ENCODE measurements at regions not wholly inside any gene's neighbourhood (a gene's known extent, or its start where the extent isn't known, plus 50 kb on each side); places are given as distances from the start of the nearest gene placed in this dataset.
"Not testable (repeated sequence)": the region's sequence is repeated elsewhere in the genome, so short reads cannot be mapped to it uniquely, and the experiment has no call there.

- WGBS, 2 donors = 81 to 85% methylated on average over 1 of the region's 1 CpG
- no peak for TF ChIP-seq POLR2A (IDR thresholded peaks at IDR 0.05)
- TF ChIP-seq EP300 (IDR thresholded peaks at IDR 0.05) = no peak
- TF ChIP-seq POLR2AphosphoS5 (IDR thresholded peaks at IDR 0.05) = no peak
- TF ChIP-seq, protein P1, sequence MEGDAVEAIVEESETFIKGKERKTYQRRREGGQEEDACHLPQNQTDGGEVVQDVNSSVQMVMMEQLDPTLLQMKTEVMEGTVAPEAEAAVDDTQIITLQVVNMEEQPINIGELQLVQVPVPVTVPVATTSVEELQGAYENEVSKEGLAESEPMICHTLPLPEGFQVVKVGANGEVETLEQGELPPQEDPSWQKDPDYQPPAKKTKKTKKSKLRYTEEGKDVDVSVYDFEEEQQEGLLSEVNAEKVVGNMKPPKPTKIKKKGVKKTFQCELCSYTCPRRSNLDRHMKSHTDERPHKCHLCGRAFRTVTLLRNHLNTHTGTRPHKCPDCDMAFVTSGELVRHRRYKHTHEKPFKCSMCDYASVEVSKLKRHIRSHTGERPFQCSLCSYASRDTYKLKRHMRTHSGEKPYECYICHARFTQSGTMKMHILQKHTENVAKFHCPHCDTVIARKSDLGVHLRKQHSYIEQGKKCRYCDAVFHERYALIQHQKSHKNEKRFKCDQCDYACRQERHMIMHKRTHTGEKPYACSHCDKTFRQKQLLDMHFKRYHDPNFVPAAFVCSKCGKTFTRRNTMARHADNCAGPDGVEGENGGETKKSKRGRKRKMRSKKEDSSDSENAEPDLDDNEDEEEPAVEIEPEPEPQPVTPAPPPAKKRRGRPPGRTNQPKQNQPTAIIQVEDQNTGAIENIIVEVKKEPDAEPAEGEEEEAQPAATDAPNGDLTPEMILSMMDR (IDR thresholded peaks at IDR 0.05) = no peak
- H3K27ac ChIP-seq = no peak overlapping the region
Measured at GRCh38 chr3:18211116-18211515, 214.0 kb downstream of the SATB1 start.

GRCh38 chr3:18208856-18209255 lies 216.3 kb downstream of the SATB1 start:
- DNase-seq (no peak), ATAC-seq (ENCODE audit: low FRiP score in 2 of 2) (peak in 1 of 2 donors; percentile 32)
- H3K27me3 ChIP-seq = no peaks in the 10 kb centered on the region
- no peaks in the 10 kb centered on the region for H3K9me3 ChIP-seq
- no peaks in the 10 kb centered on the region for H3K36me3 ChIP-seq
- no peak overlapping the region for H3K4me3 ChIP-seq
- H3K4me1 ChIP-seq = no peaks in the 10 kb centered on the region
- 63 to 73% methylated on average over 3 of the region's 3 CpGs for WGBS, 2 donors
- TF ChIP-seq, protein P1 (IDR thresholded peaks at IDR 0.05) = no peak
- TF ChIP-seq POLR2AphosphoS5 (IDR thresholded peaks at IDR 0.05) = no peak
- TF ChIP-seq EP300 (IDR thresholded peaks at IDR 0.05) = no peak
- no peak for TF ChIP-seq POLR2A (IDR thresholded peaks at IDR 0.05)
- no peak overlapping the region for H3K27ac ChIP-seq

More at GRCh38 chr3:18211116-18211515, 214.0 kb downstream of the SATB1 start:
- Histone ChIP-seq H3K4me1 (no peaks in the 10 kb centered on the region), H3K4me3 (no peak overlapping the region), H3K36me3 (no peaks in the 10 kb centered on the region), H3K9me3 (no peaks in the 10 kb centered on the region), H3K27me3 (no peaks in the 10 kb centered on the region)
- no peak for DNase-seq
- no peak for ATAC-seq (ENCODE audit: low FRiP score in 2 of 2)

- TF ChIP-seq POLR2A (IDR thresholded peaks at IDR 0.05) (no peak), POLR2AphosphoS5 (IDR thresholded peaks at IDR 0.05) (no peak), EP300 (IDR thresholded peaks at IDR 0.05) (no peak)
- TF ChIP-seq, protein P1 (IDR thresholded peaks at IDR 0.05) = no peak
- DNase-seq (no peak), ATAC-seq (ENCODE audit: low FRiP score in 2 of 2) (no peak)
- Histone ChIP-seq H3K27me3 (no peaks in the 10 kb centered on the region), H3K36me3 (no peaks in the 10 kb centered on the region), H3K9me3 (no peaks in the 10 kb centered on the region), H3K4me3 (no peak overlapping the region), H3K27ac (no peak overlapping the region), H3K4me1 (no peaks in the 10 kb centered on the region)
- WGBS, 2 donors = 52 to 62% methylated on average over 2 of the region's 2 CpGs
Measured at GRCh38 chr3:18208091-18208490, 217.0 kb downstream of the SATB1 start.

DNA sequence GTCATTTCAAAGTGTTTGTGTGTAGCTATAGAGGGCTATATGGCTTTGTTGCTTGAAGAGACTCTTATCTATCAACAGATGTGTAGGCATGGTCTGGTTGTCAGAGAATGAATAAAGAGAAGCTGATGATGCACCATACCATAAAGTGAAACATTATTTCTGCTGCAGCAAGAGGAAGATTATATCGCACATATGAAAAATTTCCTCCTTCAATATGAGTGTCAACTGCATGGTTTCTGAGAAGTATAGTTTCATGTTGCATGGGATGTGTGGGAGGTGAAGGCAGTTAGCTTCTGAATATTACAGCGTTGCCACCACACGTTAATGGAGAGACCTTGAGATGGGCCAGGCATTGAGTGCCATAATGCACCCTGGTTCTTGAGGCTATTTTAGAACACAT lies 217.9 kb downstream of the SATB1 start:
- no peak for DNase-seq
- ATAC-seq (ENCODE audit: low FRiP score in 2 of 2) = no peak
- H3K4me3 ChIP-seq = no peak overlapping the region
- TF ChIP-seq POLR2AphosphoS5 (IDR thresholded peaks at IDR 0.05) = no peak
- no peak for TF ChIP-seq EP300 (IDR thresholded peaks at IDR 0.05)
- no peak for TF ChIP-seq POLR2A (IDR thresholded peaks at IDR 0.05)
- H3K27me3 ChIP-seq = no peaks in the 10 kb centered on the region
- no peaks in the 10 kb centered on the region for H3K36me3 ChIP-seq
- WGBS, 2 donors = 84 to 90% methylated on average over 3 of the region's 3 CpGs
- no peaks in the 10 kb centered on the region for H3K9me3 ChIP-seq
- no peaks in the 10 kb centered on the region for H3K4me1 ChIP-seq
- no peak overlapping the region for H3K27ac ChIP-seq

DNA sequence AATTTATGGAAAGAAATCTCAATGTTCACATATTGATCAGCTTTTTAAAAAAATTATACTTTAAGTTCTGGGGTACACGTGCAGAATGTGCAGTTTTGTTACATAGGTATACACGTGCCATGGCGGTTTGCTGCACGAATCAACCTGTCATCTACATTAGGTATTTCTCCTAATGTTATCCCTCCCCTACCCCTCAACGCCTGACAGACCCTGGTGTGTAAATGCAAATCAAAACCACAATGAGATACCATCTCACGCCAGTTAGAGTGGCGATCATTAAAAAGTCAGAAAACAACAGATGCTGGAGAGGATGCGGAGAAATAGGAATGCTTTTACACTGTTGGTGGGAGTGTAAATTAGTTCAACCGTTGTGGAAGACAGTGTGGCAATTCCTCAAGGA lies 219.4 kb downstream of the SATB1 start:
- H3K4me1 ChIP-seq; H3K27me3 ChIP-seq; ATAC-seq (ENCODE audit: low FRiP score in 2 of 2); DNase-seq; H3K4me3 ChIP-seq; H3K9me3 ChIP-seq; H3K27ac ChIP-seq; H3K36me3 ChIP-seq: not testable (repeated sequence)
- WGBS, 2 donors = 90% methylated on average over 9 of the region's 9 CpGs

DNA sequence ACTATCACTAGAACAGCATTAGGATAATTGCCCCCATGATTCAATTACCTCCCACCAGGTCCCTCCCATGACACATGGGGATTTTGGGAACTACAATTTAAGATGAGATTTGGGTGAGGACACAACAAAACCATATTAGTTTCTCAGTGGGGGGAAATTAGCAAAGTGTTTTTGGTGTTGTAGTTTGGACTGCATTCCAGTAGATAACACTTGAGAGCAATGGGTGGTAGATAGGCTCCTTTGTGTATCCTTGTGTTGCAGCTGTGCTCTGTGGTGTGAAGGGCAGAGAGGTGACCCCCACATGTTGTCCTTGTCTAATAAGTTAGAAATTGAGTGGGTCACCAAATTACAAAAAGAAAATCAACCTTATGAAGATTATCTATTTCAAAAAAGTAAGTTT lies 223.8 kb downstream of the SATB1 start:
- Histone ChIP-seq H3K9me3 (no peaks in the 10 kb centered on the region), H3K27ac (no peak overlapping the region), H3K27me3 (no peaks in the 10 kb centered on the region), H3K4me3 (no peak overlapping the region), H3K4me1 (no peaks in the 10 kb centered on the region), H3K36me3 (no peaks in the 10 kb centered on the region)
- TF ChIP-seq POLR2AphosphoS5 (IDR thresholded peaks at IDR 0.05) (no peak), POLR2A (IDR thresholded peaks at IDR 0.05) (no peak), EP300 (IDR thresholded peaks at IDR 0.05) (no peak)
- TF ChIP-seq, protein P1 (IDR thresholded peaks at IDR 0.05) = no peak
- ATAC-seq (ENCODE audit: low FRiP score in 2 of 2) = no peak
- no peak for DNase-seq
